Medulla oblongata (tissue), 1 donor: ENCODE measurements at regions not wholly inside any gene's neighbourhood (a gene's known extent, or its start where the extent isn't known, plus 50 kb on each side); places are given as distances from the start of the nearest gene placed in this dataset.
"Not testable (repeated sequence)": the region's sequence is repeated elsewhere in the genome, so short reads cannot be mapped to it uniquely, and the experiment has no call there.

Experiments used
- DNase-seq: peaks from one replicate; pipeline ENCODE4 v3.0.0-alpha.2; 2015; ENCODE audit errors: extremely low spot score

DNA sequence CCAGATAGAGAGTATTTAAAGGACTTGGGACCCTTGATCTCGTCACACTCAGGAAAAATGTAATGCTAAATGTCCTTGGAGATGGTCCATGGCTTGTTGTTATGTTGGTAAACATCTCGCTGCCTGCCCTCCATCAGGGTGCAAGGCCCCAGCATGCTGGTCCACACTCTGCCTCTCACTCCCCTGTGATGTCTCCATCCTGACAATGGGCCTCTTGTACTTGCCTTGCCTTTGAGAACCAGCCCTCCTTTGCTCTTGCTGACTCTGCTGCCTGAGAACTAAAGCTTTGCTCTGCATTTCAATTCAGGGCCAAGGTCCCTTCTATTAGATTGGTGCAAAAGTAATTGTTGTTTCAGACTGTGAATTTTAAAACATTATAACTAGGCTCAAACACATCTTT, 131.0 kb upstream of the LMNTD1 start:
- DNase-seq: peak; percentile 56

DNA sequence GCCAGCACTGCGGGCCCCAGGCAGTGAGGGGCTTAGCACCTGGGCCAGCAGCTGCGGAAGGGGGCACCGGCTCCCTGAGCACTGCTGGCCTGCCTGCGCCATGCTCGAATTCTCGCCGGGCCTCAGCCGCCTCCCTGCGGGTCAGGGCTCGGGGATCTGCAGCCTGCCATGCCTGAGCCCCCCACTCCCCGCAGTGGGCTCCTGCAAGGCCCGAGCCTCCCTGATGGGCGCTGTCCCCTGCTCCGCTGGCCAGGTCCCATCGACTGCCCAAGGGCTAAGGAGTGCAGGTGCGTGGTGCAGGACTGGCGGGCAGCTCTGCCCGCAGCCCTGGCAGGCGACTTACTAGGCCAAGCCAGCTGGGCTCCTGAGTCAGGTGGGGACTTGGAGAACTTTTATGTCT, 133.3 kb upstream of the LMNTD1 start:
- no peak for DNase-seq

DNA sequence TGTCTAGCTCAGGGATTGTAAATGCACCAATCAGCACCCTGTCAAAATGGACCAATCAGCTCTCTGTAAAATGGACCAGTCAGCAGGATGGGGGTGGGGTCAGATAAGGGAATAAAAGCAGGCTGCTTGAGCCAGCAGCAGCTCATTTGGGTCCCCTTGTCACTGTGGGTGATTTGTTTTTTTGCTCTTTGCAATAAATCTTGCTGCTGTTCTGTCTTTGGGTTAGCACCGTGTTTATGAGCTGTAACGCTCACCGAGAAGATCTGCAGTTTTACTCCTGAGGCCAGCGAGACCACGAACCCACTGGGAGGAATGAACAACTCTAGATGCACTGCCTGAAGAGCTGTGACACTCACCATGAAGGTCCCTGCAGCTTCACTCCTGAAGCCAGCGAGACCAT, 134.1 kb upstream of the LMNTD1 start:
- DNase-seq: no peak

DNA sequence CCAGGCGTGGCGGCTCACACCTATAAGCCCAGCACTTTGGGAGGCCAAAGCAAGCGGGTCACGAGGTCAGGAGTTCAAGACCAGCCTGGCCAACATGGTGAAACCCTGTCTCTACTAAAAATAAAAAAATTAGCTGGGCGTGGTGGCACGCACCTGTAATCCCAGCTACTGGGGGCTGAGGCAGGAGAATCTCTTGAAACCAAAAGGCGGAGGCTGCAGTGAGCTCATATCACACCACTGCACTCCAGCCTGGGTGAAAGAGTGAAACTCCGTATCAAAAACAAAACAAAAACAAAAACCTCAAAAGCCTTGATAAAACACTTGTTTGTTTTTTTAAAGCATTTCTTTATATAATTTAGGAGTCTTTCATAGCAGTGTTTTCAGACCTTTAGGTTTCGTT, 135.8 kb upstream of the LMNTD1 start:
- DNase-seq: not testable (repeated sequence)

DNA sequence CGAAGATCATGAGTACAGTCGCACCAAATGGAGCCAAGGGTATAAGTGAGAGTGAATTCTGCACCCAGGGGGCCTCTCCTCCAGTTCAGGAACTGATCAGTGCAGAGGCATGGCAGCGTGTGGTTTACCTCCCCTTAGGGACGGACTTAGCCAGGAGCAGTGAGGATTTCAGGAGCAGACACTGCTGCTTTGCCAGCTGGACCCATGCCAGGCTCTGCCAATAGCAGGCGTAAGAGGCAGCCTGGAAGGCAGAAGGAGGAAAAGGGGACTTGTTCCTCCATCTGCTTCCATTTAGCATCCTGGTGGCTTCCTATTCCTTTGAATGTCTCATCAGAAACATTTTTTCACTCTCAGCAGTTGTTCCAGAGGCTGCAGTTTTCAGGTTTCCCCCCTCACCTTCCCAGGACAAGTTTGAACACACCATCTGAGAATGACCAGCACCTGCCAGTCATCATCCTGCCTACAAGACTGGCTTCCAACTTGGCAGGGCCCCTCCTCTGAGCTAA, 137.0 kb upstream of the LMNTD1 start:
- DNase-seq: peak; percentile 37

DNA sequence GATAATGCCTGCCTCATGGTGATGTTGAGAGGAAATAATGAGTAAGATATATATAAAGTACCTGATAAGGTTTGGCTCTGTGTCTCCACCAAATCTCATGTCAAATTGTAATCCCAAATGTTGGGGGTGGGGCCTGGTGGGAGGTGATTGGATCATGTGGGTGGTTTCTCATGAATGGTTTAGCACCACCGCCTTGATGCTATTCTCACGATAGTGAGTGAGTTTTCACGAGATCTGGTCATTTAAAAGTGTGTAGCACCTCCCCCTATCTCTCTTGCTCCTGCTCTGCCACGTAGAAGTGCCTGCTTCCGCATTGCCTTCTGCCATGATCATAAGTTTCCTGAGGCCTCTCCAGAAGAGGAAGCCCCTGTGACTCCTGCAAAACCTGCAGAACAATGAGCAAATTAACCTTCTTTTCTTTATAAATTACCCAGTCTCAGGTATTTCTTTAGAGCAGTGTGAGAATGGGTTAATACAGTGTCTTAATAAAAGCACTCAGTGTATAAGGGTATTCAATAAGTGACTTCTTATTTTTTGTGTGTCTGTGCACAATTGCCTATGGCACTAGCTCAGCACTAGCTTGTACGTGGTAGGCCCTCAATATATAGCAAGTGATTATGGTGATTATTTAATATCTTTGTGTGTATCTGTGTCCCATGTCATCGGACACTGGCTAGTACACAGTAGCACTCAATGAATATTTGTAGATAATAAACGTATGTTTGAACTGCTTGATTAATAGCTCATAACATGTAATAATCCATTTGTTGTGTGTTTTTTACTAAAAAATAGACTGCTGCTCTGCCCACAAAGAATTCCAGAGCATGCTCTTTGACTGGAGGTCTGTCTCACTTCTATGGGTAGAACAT, 138.1 kb upstream of the LMNTD1 start:
- DNase-seq: no peak

DNA sequence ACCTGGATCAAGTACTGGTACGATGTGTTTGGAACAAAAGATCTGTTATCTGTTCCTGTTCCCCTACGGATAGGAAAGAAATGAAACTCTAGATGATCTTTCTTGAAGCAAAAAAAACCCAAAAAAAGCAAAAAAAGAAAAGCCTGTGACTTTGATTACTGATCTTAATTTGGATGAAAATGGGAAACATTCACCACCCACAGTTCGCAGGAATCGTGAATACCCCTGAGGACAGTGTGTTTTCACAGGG, 138.7 kb upstream of the LMNTD1 start:
- no peak for DNase-seq

DNA sequence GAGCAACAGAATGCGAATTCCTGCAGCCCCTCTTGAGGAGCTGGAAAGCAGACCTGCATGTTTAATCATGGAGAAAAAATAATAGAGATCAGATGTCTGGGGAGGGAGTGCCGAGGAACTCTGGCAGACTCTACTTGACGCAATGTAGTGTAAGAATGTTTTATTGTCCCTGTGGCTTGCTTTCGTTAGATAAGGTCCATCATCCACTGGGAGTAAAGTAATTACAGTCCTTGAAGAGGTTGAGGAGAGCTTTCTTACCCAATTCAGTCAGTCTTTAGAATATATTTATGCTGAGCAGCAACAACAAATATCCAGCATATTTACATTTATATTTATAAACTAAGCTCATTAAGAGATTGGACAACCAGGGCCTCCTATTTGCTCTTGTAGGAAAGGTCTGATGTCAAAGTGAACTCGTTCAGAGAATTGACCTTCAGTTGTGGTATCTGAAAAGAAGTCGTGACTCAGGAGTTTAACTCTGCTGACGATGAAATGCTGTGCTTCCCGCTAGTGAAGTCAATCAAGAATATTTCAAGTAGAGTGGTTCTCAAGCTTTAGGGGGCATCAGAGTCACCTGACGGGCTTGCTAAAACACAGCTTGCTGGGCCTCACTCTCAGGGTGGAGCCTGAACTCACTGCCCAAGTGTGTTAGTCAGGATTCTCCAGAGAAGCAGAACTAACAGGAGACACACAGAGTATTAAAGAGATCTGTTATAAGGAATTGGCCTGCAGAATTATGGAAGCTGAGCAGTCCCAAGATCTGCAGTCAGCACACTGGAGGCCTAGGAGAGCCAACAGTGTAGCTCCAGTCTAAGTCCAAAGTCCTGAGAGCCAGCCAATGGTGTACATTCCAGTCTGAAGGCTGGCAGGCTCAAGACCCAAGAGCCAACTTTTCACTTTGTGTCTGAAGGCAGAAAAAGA, 139.3 kb upstream of the LMNTD1 start:
- DNase-seq: no peak

DNA sequence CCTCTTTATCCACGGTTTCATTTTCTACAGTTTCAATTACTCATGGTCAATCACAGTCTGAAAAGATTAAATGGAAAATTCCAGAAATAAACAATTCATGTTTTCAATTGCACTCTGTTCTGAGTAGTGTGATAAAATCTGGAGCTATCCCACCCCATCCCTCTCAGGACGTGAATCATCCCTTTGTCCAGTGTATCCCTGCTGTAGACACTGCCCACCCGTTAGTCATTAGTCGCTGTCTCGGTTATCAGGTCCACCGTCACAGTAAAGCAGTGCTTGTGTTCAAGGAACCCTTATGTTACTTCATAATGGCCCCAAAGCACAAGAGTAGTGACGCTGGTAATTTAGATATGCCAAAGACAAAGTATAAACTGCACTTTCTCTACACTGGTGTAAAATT, 141.0 kb upstream of the LMNTD1 start:
- DNase-seq: no peak

DNA sequence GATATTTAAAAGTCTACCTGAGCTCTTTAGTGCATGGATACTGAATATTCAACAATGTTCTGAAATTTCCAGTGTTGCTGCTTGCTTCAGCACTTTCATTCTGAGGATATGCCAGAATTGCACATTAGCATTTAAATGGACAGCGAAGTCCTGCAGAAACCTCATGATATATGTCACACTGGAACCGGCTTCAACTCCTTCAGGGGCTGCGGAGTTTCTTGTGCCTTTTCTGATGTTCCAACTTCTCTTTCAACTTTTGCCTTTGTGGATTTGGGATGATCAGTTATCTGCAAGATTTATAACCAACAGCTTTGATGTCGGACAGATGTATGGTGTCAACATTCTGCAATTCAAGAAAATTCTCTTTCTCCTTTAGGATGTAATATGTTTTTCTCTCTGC, 142.5 kb upstream of the LMNTD1 start:
- DNase-seq: no peak

DNA sequence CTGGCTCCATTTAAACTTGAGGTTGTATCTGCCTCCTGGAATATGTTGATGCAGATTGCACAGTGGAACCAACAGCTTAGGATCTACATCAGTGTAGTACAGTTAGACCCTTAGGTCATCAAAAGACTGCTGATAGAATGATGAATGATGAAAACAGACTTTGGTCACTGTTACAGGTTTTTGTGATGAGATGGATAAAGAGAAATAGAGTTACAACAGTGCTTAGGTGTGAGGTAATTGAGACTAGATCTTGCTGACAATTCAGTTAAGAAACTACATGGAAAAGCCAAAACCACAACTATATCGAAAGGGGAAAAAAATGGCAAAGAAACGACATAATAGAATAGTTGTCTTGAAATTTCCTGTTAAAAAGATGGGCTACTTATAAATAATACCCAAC, 145.7 kb upstream of the LMNTD1 start:
- no peak for DNase-seq

DNA sequence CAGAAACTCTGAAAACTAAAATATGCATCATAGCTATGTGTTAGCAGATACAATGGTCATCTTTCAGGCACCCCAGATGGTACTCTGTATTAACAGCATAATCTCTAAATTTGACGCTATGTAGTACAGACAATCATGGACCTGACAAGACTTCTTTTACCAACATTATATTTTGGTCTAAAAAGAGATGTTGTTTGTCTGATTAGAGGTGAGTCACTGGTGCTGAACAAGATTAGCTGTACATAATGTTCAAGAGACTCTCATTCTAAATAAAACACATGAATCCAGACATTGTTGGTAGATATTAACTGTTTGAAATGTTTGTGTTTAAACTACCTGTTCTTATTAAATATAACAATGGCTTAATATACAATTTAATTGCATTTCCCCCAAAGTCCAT, 146.4 kb upstream of the LMNTD1 start:
- DNase-seq: no peak

DNA sequence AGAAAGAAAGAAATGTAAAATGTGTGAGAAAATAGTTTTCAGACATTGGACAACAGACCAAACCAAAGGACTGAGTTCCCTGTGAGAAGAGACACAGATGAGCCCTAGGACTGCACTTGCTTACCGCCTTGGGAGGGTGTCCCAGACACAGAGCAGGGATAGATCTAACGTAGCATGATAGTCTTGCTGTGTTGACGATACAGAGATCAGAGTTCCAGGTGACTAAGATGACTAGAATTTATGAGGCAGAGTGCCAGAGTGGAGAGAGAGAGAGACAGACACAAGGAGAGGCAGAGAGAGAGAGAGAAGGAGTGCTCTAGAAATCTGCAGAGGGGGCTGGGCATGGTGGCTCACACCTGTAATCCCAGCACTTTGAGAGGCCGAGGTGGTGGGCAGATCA, 148.2 kb upstream of the LMNTD1 start:
- no peak for DNase-seq

DNA sequence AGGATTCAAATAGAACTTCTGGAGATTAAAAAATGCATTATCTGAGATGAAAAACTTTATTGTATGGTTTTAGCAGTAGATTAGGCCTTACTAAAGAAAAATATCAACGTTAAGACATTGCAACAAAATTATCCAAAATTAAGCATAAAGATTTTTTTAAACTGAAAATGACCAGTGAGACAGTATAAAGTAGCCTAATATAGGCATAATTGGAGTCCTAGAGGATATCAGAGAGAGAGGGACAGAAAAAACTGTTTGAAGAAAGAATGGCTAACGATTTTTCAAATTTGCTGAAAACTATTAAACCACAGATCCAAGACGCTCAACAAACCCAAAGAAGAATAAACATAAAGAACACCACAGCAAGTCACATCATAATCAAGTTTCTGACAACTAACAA, 149.5 kb upstream of the LMNTD1 start:
- DNase-seq: no peak

DNA sequence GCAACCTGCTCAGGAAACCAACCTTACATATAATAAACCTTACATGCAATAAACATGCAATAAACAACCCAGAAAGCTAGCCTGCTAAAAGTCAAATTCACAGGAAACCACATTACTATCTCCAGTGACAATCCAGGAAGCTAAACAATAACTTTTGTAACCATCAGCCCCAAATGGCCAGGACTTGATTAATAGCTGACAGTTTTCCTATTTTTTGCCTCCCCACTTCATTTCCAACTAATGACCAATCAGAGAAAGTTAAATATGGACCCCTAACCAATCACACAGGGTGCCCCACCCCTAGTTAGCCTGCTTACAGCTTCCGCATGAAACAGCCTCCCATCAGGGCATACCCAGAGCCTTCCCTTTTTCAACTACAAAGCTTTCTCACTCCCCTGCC, 152.2 kb upstream of the LMNTD1 start:
- DNase-seq: no peak

DNA sequence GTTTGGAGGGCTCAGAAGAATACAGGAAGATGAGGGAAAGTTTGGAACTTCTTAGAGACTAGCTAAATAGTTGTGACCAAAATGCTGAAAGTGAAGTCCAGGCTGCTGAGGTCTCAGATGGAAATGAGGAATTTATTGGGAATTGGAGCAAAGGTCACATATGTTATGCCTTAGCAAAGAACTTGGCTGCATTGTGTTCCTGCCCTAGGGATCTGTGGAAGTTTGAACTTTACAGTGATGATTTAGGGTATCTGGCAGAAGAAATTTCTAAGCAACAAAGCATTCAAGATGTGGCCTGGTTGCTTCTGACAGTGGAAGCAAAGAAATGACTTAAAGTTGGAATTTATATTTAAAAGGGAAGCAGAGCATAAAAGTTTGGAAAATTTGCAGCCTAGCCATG, 153.6 kb upstream of the LMNTD1 start:
- not testable (repeated sequence) for DNase-seq

DNA sequence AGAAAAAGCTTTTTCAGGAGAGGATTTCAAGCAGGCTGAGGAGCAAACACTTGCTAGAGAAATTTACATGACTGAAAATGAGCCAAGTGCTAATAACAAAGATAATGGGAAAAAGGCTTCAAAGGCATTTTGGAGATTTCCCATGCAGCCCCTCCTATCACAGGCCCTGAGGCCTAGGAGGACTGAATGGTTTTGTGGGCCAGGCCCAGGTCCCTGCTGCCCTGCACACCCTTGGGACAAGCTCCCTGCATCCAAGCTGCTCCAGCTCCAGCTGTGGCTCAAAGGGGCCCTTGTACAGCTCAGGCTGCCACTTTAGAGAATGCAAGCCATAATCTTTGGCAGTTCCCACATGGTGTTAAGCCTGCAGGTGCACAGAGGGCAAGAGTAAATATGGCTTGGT, 154.0 kb upstream of the LMNTD1 start:
- no peak for DNase-seq

DNA sequence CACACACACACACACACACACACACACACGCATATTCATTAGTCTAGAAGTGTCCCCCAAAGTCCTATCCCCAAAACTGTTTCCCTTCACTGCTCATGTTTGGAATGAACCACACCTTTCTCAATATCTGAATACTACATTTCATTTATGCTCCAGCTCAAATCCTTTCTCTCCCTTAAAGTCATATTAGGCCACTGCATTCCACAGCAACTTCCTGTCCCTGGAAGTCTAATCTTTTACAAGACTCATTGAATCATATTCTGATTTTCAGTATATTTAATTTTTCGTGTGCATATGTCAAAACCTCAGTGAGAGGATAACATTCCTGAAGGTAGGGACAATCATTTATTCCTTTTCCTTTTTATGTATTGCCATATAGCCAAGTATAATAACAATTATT, 155.6 kb upstream of the LMNTD1 start:
- no peak for DNase-seq

DNA sequence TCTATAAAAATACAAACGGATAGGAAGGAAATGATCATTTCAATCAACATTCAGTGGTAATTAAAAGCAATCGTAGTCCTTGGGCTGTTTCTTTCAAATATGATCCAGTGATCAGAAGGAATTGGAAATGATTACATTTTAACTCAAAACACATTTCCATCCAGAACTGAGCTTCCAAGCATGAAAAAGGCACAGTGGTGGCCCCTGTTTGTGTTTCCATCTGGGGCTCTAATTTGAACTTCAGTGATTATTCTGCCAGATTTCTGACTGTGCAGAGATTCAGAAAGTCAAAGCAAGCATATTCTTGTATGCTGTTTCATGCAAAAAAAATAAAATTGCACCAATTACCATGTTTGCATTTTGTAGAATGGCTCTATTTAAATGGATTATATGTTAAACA, 157.0 kb upstream of the LMNTD1 start:
- no peak for DNase-seq

DNA sequence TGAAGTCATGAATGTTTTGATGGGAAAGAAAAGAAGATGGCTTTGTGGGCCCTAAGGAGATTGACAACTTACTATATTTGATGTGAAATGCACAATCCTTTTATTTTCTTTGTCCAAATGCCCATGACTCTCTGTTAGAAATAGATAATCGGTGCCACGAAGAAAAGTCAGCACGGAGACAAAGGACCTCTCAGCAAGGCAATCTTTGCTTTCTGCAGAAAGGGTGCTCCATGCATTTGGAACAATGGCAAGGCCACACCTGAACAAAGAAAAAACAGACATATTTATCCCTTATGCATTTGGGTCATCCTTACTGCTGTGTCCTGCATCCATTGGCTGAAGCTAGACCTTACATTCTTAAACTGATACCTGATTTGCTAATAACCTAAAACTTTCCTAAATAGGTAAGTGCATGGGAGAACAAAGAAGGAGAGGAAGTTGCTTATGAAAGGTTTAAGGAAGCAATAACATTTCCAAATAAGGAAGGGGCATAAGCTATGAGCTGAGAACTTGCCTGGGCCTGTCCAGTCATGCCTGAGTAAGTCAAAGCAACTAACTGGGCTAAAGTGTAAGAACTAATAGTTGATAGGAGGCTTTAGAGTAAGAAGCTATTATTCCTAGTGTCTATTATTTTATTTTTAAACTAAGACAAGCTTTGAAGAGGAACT, 158.0 kb upstream of the LMNTD1 start:
- not testable (repeated sequence) for DNase-seq

DNA sequence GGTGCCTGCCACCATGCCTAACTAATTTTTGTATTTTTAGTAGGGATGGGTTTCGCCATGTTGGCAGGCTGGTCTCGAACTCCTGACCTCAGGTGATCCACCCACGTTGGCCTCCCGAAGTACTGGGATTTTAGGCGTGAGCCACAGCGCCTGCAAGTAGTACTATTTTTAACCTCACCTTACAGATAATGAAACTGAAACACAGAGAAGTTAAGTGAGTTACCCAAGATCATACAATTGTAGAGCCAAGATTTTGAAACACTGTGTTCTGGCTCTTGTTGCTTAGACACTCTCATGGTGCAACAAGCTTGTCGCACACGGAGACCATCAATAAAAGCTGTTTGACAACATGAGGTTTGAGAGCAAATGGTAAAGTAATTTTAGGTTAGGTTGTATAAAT, 159.1 kb upstream of the LMNTD1 start:
- no peak for DNase-seq

DNA sequence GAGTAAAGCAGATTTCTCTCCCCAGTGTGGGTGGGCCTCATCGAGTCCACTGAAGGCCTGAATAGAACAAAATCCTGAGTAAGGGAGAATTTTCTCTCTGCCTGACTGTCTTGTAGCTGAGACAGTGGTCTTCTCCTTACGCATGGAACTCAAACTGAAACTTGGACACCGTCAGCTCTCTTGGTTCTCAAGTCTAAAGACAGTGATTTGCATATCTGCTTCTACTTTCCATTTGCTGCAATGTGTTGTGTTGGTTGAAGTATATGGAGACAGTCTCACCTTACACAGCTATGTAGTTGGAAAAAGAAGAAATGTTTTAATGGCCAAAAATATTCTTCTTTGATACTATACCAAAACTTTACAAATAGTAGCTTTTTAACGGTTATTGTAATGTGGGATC, 160.2 kb upstream of the LMNTD1 start:
- DNase-seq: no peak
